ENCODE measurements at regions not wholly inside any gene's neighbourhood (a gene's known extent, or its start where the extent isn't known, plus 50 kb on each side); places are given as distances from the start of the nearest gene placed in this dataset.

- Histone ChIP-seq H3K4me3 (no peak overlapping the region), H3K27ac (no peak overlapping the region), H3K27me3 (replicated peaks; ENCODE audit: insufficient read depth) (no peaks in the 10 kb centered on the region), H3K9me3 (no peaks in the 10 kb centered on the region), H3K36me3 (no peaks in the 10 kb centered on the region), H3K4me1 (replicated peaks) (no peaks in the 10 kb centered on the region)
- TF ChIP-seq POLR2A (IDR thresholded peaks at IDR 0.05), result no peak
- TF ChIP-seq, protein P1, sequence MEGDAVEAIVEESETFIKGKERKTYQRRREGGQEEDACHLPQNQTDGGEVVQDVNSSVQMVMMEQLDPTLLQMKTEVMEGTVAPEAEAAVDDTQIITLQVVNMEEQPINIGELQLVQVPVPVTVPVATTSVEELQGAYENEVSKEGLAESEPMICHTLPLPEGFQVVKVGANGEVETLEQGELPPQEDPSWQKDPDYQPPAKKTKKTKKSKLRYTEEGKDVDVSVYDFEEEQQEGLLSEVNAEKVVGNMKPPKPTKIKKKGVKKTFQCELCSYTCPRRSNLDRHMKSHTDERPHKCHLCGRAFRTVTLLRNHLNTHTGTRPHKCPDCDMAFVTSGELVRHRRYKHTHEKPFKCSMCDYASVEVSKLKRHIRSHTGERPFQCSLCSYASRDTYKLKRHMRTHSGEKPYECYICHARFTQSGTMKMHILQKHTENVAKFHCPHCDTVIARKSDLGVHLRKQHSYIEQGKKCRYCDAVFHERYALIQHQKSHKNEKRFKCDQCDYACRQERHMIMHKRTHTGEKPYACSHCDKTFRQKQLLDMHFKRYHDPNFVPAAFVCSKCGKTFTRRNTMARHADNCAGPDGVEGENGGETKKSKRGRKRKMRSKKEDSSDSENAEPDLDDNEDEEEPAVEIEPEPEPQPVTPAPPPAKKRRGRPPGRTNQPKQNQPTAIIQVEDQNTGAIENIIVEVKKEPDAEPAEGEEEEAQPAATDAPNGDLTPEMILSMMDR (IDR thresholded peaks at IDR 0.05), result no peak
- TF ChIP-seq POLR2AphosphoS5 (IDR thresholded peaks at IDR 0.05), result no peak
- 96% methylated on average over 2 of the region's 2 CpGs for WGBS
- intact Hi-C loops (cut with DNase I), result no loop called here
- DNase-seq (ENCODE audit: low spot score), result no peak
These were observed 491.0 kb downstream of the NAV3 start for GRCh38 chr12:78321696-78322095.

GRCh38 chr12:78323226-78323625 lies 492.5 kb downstream of the NAV3 start:
- intact Hi-C loops (cut with DNase I), result no loop called here
- Histone ChIP-seq H3K36me3 (no peaks in the 10 kb centered on the region), H3K4me3 (no peak overlapping the region), H3K27me3 (replicated peaks; ENCODE audit: insufficient read depth) (no peaks in the 10 kb centered on the region), H3K9me3 (no peaks in the 10 kb centered on the region), H3K4me1 (replicated peaks) (no peaks in the 10 kb centered on the region), H3K27ac (no peak overlapping the region)
- TF ChIP-seq POLR2A (IDR thresholded peaks at IDR 0.05) (no peak), POLR2AphosphoS5 (IDR thresholded peaks at IDR 0.05) (no peak)
- TF ChIP-seq, protein P1 (IDR thresholded peaks at IDR 0.05), result no peak
- DNase-seq (ENCODE audit: low spot score), result no peak

- Histone ChIP-seq H3K9me3 (no peaks in the 10 kb centered on the region), H3K27ac (no peak overlapping the region), H3K4me3 (no peak overlapping the region), H3K27me3 (replicated peaks; ENCODE audit: insufficient read depth) (no peaks in the 10 kb centered on the region), H3K4me1 (replicated peaks) (no peaks in the 10 kb centered on the region), H3K36me3 (no peaks in the 10 kb centered on the region)
- intact Hi-C loops (cut with DNase I), result no loop called here
- WGBS, result 49% methylated on average over 2 of the region's 2 CpGs
- DNase-seq (ENCODE audit: low spot score), result no peak
- TF ChIP-seq POLR2A (IDR thresholded peaks at IDR 0.05) (no peak), POLR2AphosphoS5 (IDR thresholded peaks at IDR 0.05) (no peak)
- TF ChIP-seq, protein P1 (IDR thresholded peaks at IDR 0.05), result no peak
These were observed 493.5 kb downstream of the NAV3 start for GRCh38 chr12:78324234-78324633.

DNA sequence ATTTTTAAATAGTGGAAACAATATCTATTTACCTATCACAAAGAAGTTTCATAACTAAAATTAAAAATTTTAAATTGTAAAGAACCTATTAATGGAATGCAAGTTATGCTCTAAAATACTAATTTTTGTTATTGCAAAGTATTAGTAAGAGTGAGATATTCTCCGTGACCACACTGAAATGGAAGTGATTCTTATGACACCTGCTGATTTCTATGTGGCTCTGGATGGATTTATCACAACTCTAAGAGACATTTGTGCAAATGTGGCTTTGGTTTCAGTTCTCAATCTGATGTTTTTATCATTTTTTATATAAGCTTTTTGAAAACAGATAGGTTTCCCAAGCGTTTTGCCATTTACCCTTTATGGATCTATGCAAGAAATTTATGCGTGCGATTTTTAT lies 497.8 kb downstream of the NAV3 start:
- WGBS, result 91% methylated on average over 4 of the region's 4 CpGs
- H3K9me3 ChIP-seq, result no peaks in the 10 kb centered on the region
- no peak for DNase-seq (ENCODE audit: low spot score)
- no peak for TF ChIP-seq POLR2A (IDR thresholded peaks at IDR 0.05)
- TF ChIP-seq, protein P1 (IDR thresholded peaks at IDR 0.05), result no peak
- TF ChIP-seq POLR2AphosphoS5 (IDR thresholded peaks at IDR 0.05), result no peak
- intact Hi-C loops (cut with DNase I), result no loop called here
- H3K4me1 ChIP-seq (replicated peaks), result no peaks in the 10 kb centered on the region
- no peaks in the 10 kb centered on the region for H3K27me3 ChIP-seq (replicated peaks; ENCODE audit: insufficient read depth)
- H3K27ac ChIP-seq, result no peak overlapping the region
- H3K36me3 ChIP-seq, result no peaks in the 10 kb centered on the region
- H3K4me3 ChIP-seq, result no peak overlapping the region

- H3K27me3 ChIP-seq (replicated peaks; ENCODE audit: insufficient read depth), result no peaks in the 10 kb centered on the region
- TF ChIP-seq, protein P1 (IDR thresholded peaks at IDR 0.05), result no peak
- TF ChIP-seq POLR2AphosphoS5 (IDR thresholded peaks at IDR 0.05), result no peak
- H3K9me3 ChIP-seq, result no peaks in the 10 kb centered on the region
- DNase-seq (ENCODE audit: low spot score), result no peak
- H3K4me1 ChIP-seq (replicated peaks), result no peaks in the 10 kb centered on the region
- no peak overlapping the region for H3K27ac ChIP-seq
- intact Hi-C loops (cut with DNase I), result no loop called here
- no peaks in the 10 kb centered on the region for H3K36me3 ChIP-seq
- WGBS, result 100% methylated on average over 1 of the region's 1 CpG
- no peak overlapping the region for H3K4me3 ChIP-seq
These were observed 499.4 kb downstream of the NAV3 start for GRCh38 chr12:78330131-78330530.

Data from prostate gland (tissue), 2 donors.